Spleen (tissue), 7 donors: ENCODE measurements at regions not wholly inside any gene's neighbourhood (a gene's known extent, or its start where the extent isn't known, plus 50 kb on each side); places are given as distances from the start of the nearest gene placed in this dataset.

ENCODE experiments used
- CTCF ChIP-seq, 11 experiments: fragments of 200-600 bp in 7 of 11; fragments of 450-650 bp in 4 of 11; sonication (generic) in 4 of 11; IDR thresholded peaks in 8 of 11; conservative IDR thresholded peaks in 3 of 11; 1 replicate in 7 of 11; 2 replicates in 4 of 11; pipeline versions ENCODE4 v1.4.0 to v1.8.0; 2016 to 2021; ENCODE audit warnings: antibody characterized with exemption in 11 of 11, inconsistent platforms in 4 of 11, mild to moderate bottlenecking in 1 of 11
- POLR2A ChIP-seq, 3 donors: fragments of 450-650 bp; IDR thresholded peaks; one replicate each; pipeline ENCODE4 v1.5.1; 2017; ENCODE audit warnings: antibody characterized with exemption in 3 of 3, mild to moderate bottlenecking in 1 of 3
- POLR2AphosphoS5 ChIP-seq, 3 donors: sonication (generic); formaldehyde crosslinking; IDR thresholded peaks; one replicate each; pipeline ENCODE4 v1.5.1; 2017; ENCODE audit warnings: antibody characterized with exemption in 3 of 3
- donor health status: DM: no; HTN: no; CAD: no; lungs with moderate emphysema.
- donor health status: DM: no; HTN: no; CAD: no.
- donor health status: DM: no; HTN: no; CAD: no.

GRCh38 chr4:129498626-129499025 is 402.7 kb downstream of the C4orf33 start:
- TF ChIP-seq POLR2AphosphoS5 (IDR thresholded peaks at IDR 0.05): no peak
- TF ChIP-seq POLR2A (IDR thresholded peaks at IDR 0.05): no peak
- no peak for TF ChIP-seq CTCF (IDR thresholded peaks at IDR 0.05 in 8 of 11, conservative IDR thresholded peaks at IDR 0.05 in 3 of 11)
